Aorta (tissue), 5 donors: ENCODE measurements at regions not wholly inside any gene's neighbourhood (a gene's known extent, or its start where the extent isn't known, plus 50 kb on each side); places are given as distances from the start of the nearest gene placed in this dataset.

Experiments
- ATAC-seq: fragments of 200-7000 bp; cut with Tn5 transposase; one replicate; pipeline ENCODE4 v1.9.1; 2022; ENCODE audit warnings: moderate library complexity; ENCODE audit not compliant: low FRiP score
- DNase-seq, 2 donors: peaks; one replicate each; pipeline ENCODE4 v3.0.0-alpha.2; 2020
- H3K27ac ChIP-seq, 2 donors: one replicate each; pipeline ENCODE4 v1.5.1; 2013; ENCODE audit warnings: low read length in 2 of 2, mild to moderate bottlenecking in 2 of 2, moderate library complexity in 2 of 2, control low read depth in 1 of 2, inconsistent platforms in 1 of 2, low read depth in 1 of 2
- H3K27me3 ChIP-seq, 2 donors: one replicate each; pipeline ENCODE4 v1.6.1; 2013; ENCODE audit warnings: control low read depth in 1 of 2, low read length in 1 of 2, mild to moderate bottlenecking in 1 of 2, moderate library complexity in 1 of 2; ENCODE audit not compliant: insufficient read depth in 2 of 2, control insufficient read depth in 1 of 2
- H3K36me3 ChIP-seq, 2 donors: one replicate each; pipeline ENCODE4 v1.6.1; 2013; ENCODE audit warnings: control low read depth in 1 of 2, low read length in 1 of 2, mild to moderate bottlenecking in 1 of 2; ENCODE audit not compliant: insufficient read depth in 2 of 2, control insufficient read depth in 1 of 2
- H3K4me1 ChIP-seq, 2 donors: one replicate each; pipeline ENCODE4 v1.6.1; 2013; ENCODE audit warnings: low read length in 2 of 2, control low read depth in 1 of 2, mild to moderate bottlenecking in 1 of 2, moderate library complexity in 1 of 2; ENCODE audit not compliant: insufficient read depth in 2 of 2, control insufficient read depth in 1 of 2
- H3K4me3 ChIP-seq, 2 donors: one replicate each; pipeline ENCODE4 v1.5.1; 2013; ENCODE audit warnings: low read length in 2 of 2, control low read depth in 1 of 2, mild to moderate bottlenecking in 1 of 2
- H3K9me3 ChIP-seq: one replicate; pipeline ENCODE4 v1.6.1; 2013; ENCODE audit warnings: mild to moderate bottlenecking, low read length; ENCODE audit not compliant: control insufficient read depth
- WGBS, 2 donors: extraction: QIAGEN DNeasy Blood & Tissue Kit; methylation state at CpG; one replicate each; pipeline ENCODE4 v1.1.7; 2013; 5-methylcytosine and 5-hydroxymethylcytosine counted together
- intact Hi-C, 2 donors: fragments of 100-400 bp; cut with DNase I; formaldehyde crosslinking; loops; one replicate each; pipeline versions ENCODE4 v1.14.2 to v1.15.0; 2022
- donor health status: healthy with polysubstance abuse.
- donor health status: Bipolar disorder and iron deficiency.
- donor health status: DM: no; HTN: no; CAD: no.
- donor health status: DM: no; HTN: no; CAD: no.
- donor health status: DM: yes; HTN: yes; CAD: no.

GRCh38 chr4:138299881-138300280 lies 57.7 kb upstream of the SLC7A11 start:
- intact Hi-C loops: no loop called here
- no peak overlapping the region for H3K27ac ChIP-seq
- DNase-seq: no peak
- 95 to 98% methylated on average over 5 of the region's 5 CpGs for WGBS, 2 donors
- H3K36me3 ChIP-seq: no peaks in the 10 kb centered on the region
- H3K9me3 ChIP-seq: no peaks in the 10 kb centered on the region
- no peak for ATAC-seq
- no peak overlapping the region for H3K4me3 ChIP-seq
- H3K27me3 ChIP-seq: no peaks in the 10 kb centered on the region
- no peaks in the 10 kb centered on the region for H3K4me1 ChIP-seq

GRCh38 chr4:138298866-138299265 lies 56.7 kb upstream of the SLC7A11 start:
- Histone ChIP-seq H3K4me3 (no peak overlapping the region), H3K4me1 (no peaks in the 10 kb centered on the region), H3K9me3 (no peaks in the 10 kb centered on the region), H3K36me3 (no peaks in the 10 kb centered on the region), H3K27me3 (no peaks in the 10 kb centered on the region), H3K27ac (no peak overlapping the region)
- ATAC-seq (no peak), DNase-seq (no peak)
- intact Hi-C loops: no loop called here
- WGBS, 2 donors: 97 to 100% methylated on average over 1 of the region's 1 CpG

GRCh38 chr4:138298431-138298830 lies 56.3 kb upstream of the SLC7A11 start:
- ATAC-seq: no peak
- Histone ChIP-seq H3K4me1 (no peaks in the 10 kb centered on the region), H3K27ac (no peak overlapping the region), H3K27me3 (no peaks in the 10 kb centered on the region), H3K9me3 (no peaks in the 10 kb centered on the region), H3K36me3 (no peaks in the 10 kb centered on the region), H3K4me3 (no peak overlapping the region)
- WGBS, 2 donors: 94 to 97% methylated on average over 1 of the region's 1 CpG
- intact Hi-C loops: no loop called here
- no peak for DNase-seq

GRCh38 chr4:138297743-138298405 lies 55.7 kb upstream of the SLC7A11 start:
- no peaks in the 10 kb centered on the region for H3K9me3 ChIP-seq
- H3K36me3 ChIP-seq: no peaks in the 10 kb centered on the region
- no peak for ATAC-seq
- H3K4me1 ChIP-seq: no peaks in the 10 kb centered on the region
- no peaks in the 10 kb centered on the region for H3K27me3 ChIP-seq
- H3K27ac ChIP-seq: no peak overlapping the region
- intact Hi-C loops: no loop called here
- H3K4me3 ChIP-seq: no peak overlapping the region
- 60 to 80% methylated on average over 3 of the region's 3 CpGs for WGBS, 2 donors
- DNase-seq: no peak

GRCh38 chr4:138292321-138292720 lies 50.2 kb upstream of the SLC7A11 start:
- WGBS, 2 donors: 88 to 93% methylated on average over 3 of the region's 3 CpGs
- intact Hi-C loops: no loop called here
- Histone ChIP-seq H3K27ac (no peak overlapping the region), H3K4me3 (no peak overlapping the region), H3K9me3 (no peaks in the 10 kb centered on the region), H3K36me3 (no peaks in the 10 kb centered on the region), H3K4me1 (no peaks in the 10 kb centered on the region), H3K27me3 (no peaks in the 10 kb centered on the region)
- DNase-seq: no peak
- no peak for ATAC-seq
